ENCODE measurements at regions not wholly inside any gene's neighbourhood (a gene's known extent, or its start where the extent isn't known, plus 50 kb on each side); places are given as distances from the start of the nearest gene placed in this dataset.

GRCh38 chr5:145242551-145242950 is 592.6 kb downstream of the PRELID2 start:
- TF ChIP-seq CTCF (IDR thresholded peaks at IDR 0.05; ENCODE audit: insufficient read depth, low read length) (no peak), REST (IDR thresholded peaks at IDR 0.05; ENCODE audit: insufficient replicate concordance, low read depth) (no peak), SPI1 (IDR thresholded peaks at IDR 0.05; ENCODE audit: borderline replicate concordance, low read depth) (no peak), POLR2AphosphoS5 (IDR thresholded peaks at IDR 0.05; ENCODE audit: low read depth) (no peak)
